PC-3 (cell line): ENCODE measurements at regions not wholly inside any gene's neighbourhood (a gene's known extent, or its start where the extent isn't known, plus 50 kb on each side); places are given as distances from the start of the nearest gene placed in this dataset.

ENCODE experiments used
- ATAC-seq: fragments of 200-7000 bp; cut with Tn5 transposase; 2 replicates; pipeline ENCODE4 v1.9.1; 2020; ENCODE audit warnings: mild to moderate bottlenecking, moderate library complexity
- BruUV-seq: library from RNA; stranded (reverse); fragments of 400-500 nt; replicated peaks from 2 replicates; lab custom pipeline; 2021; lab: Mats Ljungman, UMichigan
- CTCF ChIA-PET: fragments of 300-600 bp; sonication (Branson Sonifier 250); formaldehyde crosslinking; loops from one replicate; lab custom pipeline; 2022; ENCODE audit warnings: antibody characterized with exemption; lab: Charles Lee
- POLR2A ChIA-PET: fragments of 300-600 bp; sonication (Branson Sonifier 250); formaldehyde crosslinking; loops from one replicate; lab custom pipeline; 2022; ENCODE audit warnings: antibody characterized with exemption; ENCODE audit not compliant: unreplicated experiment; lab: Charles Lee
- DNase-seq: peaks from one replicate; pipeline ENCODE4 v3.0.0-alpha.2; 2015
- H2AFZ ChIP-seq: fragments of 300-600 bp; sonication (generic); 2 replicates; pipeline ENCODE4 v1.6.0; 2016; ENCODE audit warnings: antibody characterized with exemption, low read length
- H3F3A ChIP-seq: fragments of 300-600 bp; sonication (generic); one replicate; pipeline ENCODE4 v1.6.0; 2017; ENCODE audit warnings: antibody characterized with exemption, low read length, control low read depth, mild to moderate bottlenecking; ENCODE audit not compliant: unreplicated experiment
- H3K27ac ChIP-seq: fragments of 300-600 bp; sonication (generic); 2 replicates; pipeline ENCODE4 v1.5.1; 2016; ENCODE audit warnings: mild to moderate bottlenecking, low read length
- H3K27me3 ChIP-seq: fragments of 300-600 bp; sonication (generic); 2 replicates; pipeline ENCODE4 v1.6.1; 2016; ENCODE audit warnings: low read length, mixed read lengths
- H3K36me3 ChIP-seq: fragments of 300-600 bp; sonication (generic); 2 replicates; pipeline ENCODE4 v1.6.1; 2016; ENCODE audit warnings: low read depth, mixed run types, low read length, mixed read lengths
- H3K4me1 ChIP-seq: fragments of 300-600 bp; sonication (generic); 2 replicates; pipeline ENCODE4 v1.5.1; 2016; ENCODE audit warnings: low read length; ENCODE audit not compliant: insufficient read depth
- H3K4me2 ChIP-seq: fragments of 300-600 bp; sonication (generic); 2 replicates; pipeline ENCODE4 v1.6.0; 2016; ENCODE audit warnings: low read length
- H3K4me3 ChIP-seq: fragments of 300-600 bp; sonication (generic); 2 replicates; pipeline ENCODE4 v1.5.1; 2016; ENCODE audit warnings: mild to moderate bottlenecking, low read length, mixed read lengths
- H3K79me2 ChIP-seq: fragments of 300-600 bp; sonication (generic); 2 replicates; pipeline ENCODE4 v1.6.1; 2017; ENCODE audit warnings: low read length, mixed read lengths
- H3K9ac ChIP-seq: fragments of 300-600 bp; sonication (generic); 2 replicates; pipeline ENCODE4 v1.6.0; 2016; ENCODE audit warnings: mild to moderate bottlenecking, low read length
- H3K9me2 ChIP-seq: fragments of 300-600 bp; sonication (generic); replicated peaks from 2 replicates; pipeline ENCODE4 v1.6.1; 2016; ENCODE audit warnings: mixed run types, low read length, mixed read lengths
- H3K9me3 ChIP-seq: fragments of 300-600 bp; sonication (generic); 2 replicates; pipeline ENCODE4 v1.6.1; 2016; ENCODE audit warnings: low read length, mixed read lengths
- H4K20me1 ChIP-seq: fragments of 300-600 bp; sonication (generic); 2 replicates; pipeline ENCODE4 v1.6.1; 2016; ENCODE audit warnings: low read length, mixed read lengths
- CTCF ChIP-seq: fragments of 300-600 bp; sonication (generic); conservative IDR thresholded peaks from 2 replicates; pipeline ENCODE4 v1.5.1; 2017; ENCODE audit warnings: antibody characterized with exemption, low read depth, mild to moderate bottlenecking, low read length
- EZH2 ChIP-seq: fragments of 300-600 bp; sonication (generic); IDR thresholded peaks from one replicate; pipeline ENCODE4 v1.6.1; 2017; ENCODE audit warnings: antibody characterized with exemption, mild to moderate bottlenecking, low read length; ENCODE audit not compliant: unreplicated experiment
- EZH2phosphoT487 ChIP-seq: fragments of 300-600 bp; sonication (generic); IDR thresholded peaks from 2 replicates; pipeline ENCODE4 v1.6.1; 2018; ENCODE audit warnings: mild to moderate bottlenecking, antibody characterized with exemption, low read length, borderline replicate concordance
- intact Hi-C: fragments of 100-400 bp; cut with micrococcal nuclease; formaldehyde crosslinking; loops from 2 replicates; pipeline ENCODE4 v1.9.0; 2023

DNA sequence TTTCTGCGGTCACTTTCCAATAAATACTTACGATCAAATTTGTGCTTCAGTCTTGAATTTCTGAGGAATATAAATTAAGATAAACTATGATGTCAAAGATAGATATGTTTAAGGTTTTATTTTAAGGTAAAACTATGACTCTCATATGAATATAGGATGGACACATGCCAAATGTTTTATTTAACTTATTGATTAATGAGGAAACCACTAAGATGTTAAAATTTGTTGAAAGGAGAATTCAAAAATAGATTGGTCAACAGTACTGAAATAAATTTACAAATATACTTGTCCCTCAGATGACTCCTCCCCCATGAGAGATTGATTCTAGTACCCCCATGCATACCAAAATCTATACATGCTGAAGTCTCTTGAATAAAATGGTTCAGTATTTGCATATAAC is 319.7 kb upstream of the KCNH8 start:
- intact Hi-C loops: no loop called here
- no peaks in the 10 kb centered on the region for H3F3A ChIP-seq
- TF ChIP-seq CTCF: no peak
- no peak for TF ChIP-seq EZH2
- no peak for TF ChIP-seq EZH2phosphoT487
- H3K9me2 ChIP-seq: no peaks in the 10 kb centered on the region
- no peak overlapping the region for H3K4me3 ChIP-seq
- BruUV-seq: no TSS peak
- POLR2A ChIA-PET: no interaction called here
- DNase-seq (no peak), ATAC-seq (no peak)
- H3K27ac ChIP-seq: no peak overlapping the region
- H3K9ac ChIP-seq: no peak overlapping the region
- CTCF ChIA-PET: no interaction called here
- H3K4me1 ChIP-seq: peaks cover 32% of the 10 kb centered on the region
- H3K79me2 ChIP-seq: no peaks in the 10 kb centered on the region
- no peaks in the 10 kb centered on the region for H3K9me3 ChIP-seq
- no peaks in the 10 kb centered on the region for H3K36me3 ChIP-seq
- H2AFZ ChIP-seq: no peak overlapping the region
- H3K4me2 ChIP-seq: no peak overlapping the region
- no peaks in the 10 kb centered on the region for H3K27me3 ChIP-seq
- no peaks in the 10 kb centered on the region for H4K20me1 ChIP-seq

- Histone ChIP-seq H3K9me2 (no peaks in the 10 kb centered on the region), H3K9ac (no peak overlapping the region), H3F3A (no peaks in the 10 kb centered on the region), H3K4me1 (peaks cover 31% of the 10 kb centered on the region), H3K9me3 (no peaks in the 10 kb centered on the region), H3K79me2 (no peaks in the 10 kb centered on the region), H3K4me2 (no peak overlapping the region), H3K36me3 (no peaks in the 10 kb centered on the region), H3K27me3 (no peaks in the 10 kb centered on the region), H3K4me3 (no peak overlapping the region), H4K20me1 (no peaks in the 10 kb centered on the region), H2AFZ (no peak overlapping the region), H3K27ac (no peak overlapping the region)
- ChIA-PET CTCF (no interaction called here), POLR2A (no interaction called here)
- TF ChIP-seq EZH2: no peak
- TF ChIP-seq CTCF: no peak
- TF ChIP-seq EZH2phosphoT487: no peak
- intact Hi-C loops: no loop called here
- DNase-seq: no peak
- no peak for ATAC-seq
- BruUV-seq: no TSS peak
Measured at GRCh38 chr3:18827664-18828063, 320.6 kb upstream of the KCNH8 start.

DNA sequence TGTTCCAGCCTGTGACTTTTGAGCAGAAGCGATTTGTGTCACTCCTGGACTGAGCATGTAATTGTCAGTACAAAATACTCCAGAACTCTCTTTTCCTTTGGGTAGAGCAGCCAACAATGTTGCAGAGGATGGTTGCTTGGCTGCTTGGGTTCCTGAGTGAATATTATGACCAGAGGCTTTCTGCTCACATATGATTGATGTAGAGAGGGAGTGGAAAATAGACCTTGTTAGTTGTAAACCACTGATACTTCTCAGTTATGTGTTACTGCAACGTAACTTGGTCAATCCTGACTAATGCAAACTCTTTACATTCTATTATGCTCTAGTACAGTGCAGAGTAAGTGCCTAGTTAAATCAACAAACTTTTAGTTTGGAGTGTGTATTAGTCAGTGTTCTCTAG is 322.6 kb upstream of the KCNH8 start:
- no peaks in the 10 kb centered on the region for H3K9me3 ChIP-seq
- no peaks in the 10 kb centered on the region for H4K20me1 ChIP-seq
- H3K4me2 ChIP-seq: no peak overlapping the region
- no peaks in the 10 kb centered on the region for H3K9me2 ChIP-seq
- TF ChIP-seq EZH2phosphoT487 (no peak), EZH2 (no peak), CTCF (no peak)
- CTCF ChIA-PET: no interaction called here
- DNase-seq (no peak), ATAC-seq (no peak)
- H3F3A ChIP-seq: no peaks in the 10 kb centered on the region
- H2AFZ ChIP-seq: no peak overlapping the region
- H3K9ac ChIP-seq: no peak overlapping the region
- no TSS peak for BruUV-seq
- intact Hi-C loops: no loop called here
- H3K27ac ChIP-seq: no peak overlapping the region
- no peaks in the 10 kb centered on the region for H3K79me2 ChIP-seq
- no peaks in the 10 kb centered on the region for H3K36me3 ChIP-seq
- no peak overlapping the region for H3K4me3 ChIP-seq
- no peaks in the 10 kb centered on the region for H3K27me3 ChIP-seq
- H3K4me1 ChIP-seq: peaks cover 26% of the 10 kb centered on the region
- POLR2A ChIA-PET: no interaction called here
